Hematopoietic multipotent progenitor cell treated with erythropoietin and hydrocortisone succinate and interleukin-3 and kit ligand, for 17 days (in vitro differentiated cells): ENCODE measurements at regions not wholly inside any gene's neighbourhood (a gene's known extent, or its start where the extent isn't known, plus 50 kb on each side); places are given as distances from the start of the nearest gene placed in this dataset.

Source experiments
- DNase-seq: peaks from one replicate; pipeline ENCODE4 v3.0.0-alpha.2; 2015; ENCODE audit warnings: low spot score

DNA sequence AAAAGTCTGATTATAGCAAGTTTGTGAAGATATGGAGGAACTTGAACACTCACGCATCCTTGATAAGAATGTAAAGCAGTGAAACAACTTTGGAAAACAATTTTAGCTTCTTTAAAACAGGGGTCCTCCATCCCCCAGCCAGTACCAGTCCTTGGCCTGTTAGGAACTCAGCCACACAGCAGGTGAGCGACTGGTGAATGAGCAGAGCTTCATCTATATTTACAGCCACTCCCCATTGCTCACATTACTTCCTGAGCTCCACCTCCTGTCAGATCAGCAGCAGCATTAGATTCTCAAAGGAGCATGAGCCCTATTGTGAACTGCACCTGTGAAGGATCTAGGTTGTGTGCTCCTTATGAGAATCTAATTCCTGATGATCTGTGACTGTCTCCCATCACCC lies 530.3 kb upstream of the PRKX start:
- no peak for DNase-seq

GRCh38 chrX:4240541-4241194 lies 527.2 kb upstream of the PRKX start:
- no peak for DNase-seq

- DNase-seq: no peak
Observed at GRCh38 chrX:4239650-4240540, 526.4 kb upstream of the PRKX start.

GRCh38 chrX:4238916-4239315 lies 525.5 kb upstream of the PRKX start:
- DNase-seq: no peak

- DNase-seq: no peak
Observed at GRCh38 chrX:4225086-4225485, 511.6 kb upstream of the PRKX start.

- DNase-seq: no peak
Observed at GRCh38 chrX:4206941-4207340, 493.5 kb upstream of the PRKX start.

GRCh38 chrX:4197971-4198370 lies 484.5 kb upstream of the PRKX start:
- DNase-seq: no peak

GRCh38 chrX:4193500-4194155 lies 480.2 kb upstream of the PRKX start:
- no peak for DNase-seq

DNA sequence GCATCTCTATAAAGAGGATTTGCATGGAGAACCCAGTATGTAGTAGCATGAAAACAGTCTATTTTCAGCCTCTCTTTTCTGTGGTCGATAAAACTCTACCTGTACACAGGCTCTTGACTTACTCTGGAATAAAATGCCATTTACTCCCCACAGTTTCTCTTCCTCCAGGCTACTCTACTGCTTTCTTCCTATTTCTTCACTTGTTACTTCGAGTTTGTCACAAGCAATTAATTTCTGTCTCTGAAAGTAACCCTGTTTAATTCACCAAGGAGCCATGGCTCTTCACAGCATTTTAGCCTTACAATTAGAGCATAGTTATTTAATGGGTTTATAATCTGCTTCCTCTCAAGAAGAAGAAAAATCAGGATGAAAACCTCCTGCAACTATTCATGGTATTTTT lies 472.9 kb upstream of the PRKX start:
- DNase-seq: no peak

DNA sequence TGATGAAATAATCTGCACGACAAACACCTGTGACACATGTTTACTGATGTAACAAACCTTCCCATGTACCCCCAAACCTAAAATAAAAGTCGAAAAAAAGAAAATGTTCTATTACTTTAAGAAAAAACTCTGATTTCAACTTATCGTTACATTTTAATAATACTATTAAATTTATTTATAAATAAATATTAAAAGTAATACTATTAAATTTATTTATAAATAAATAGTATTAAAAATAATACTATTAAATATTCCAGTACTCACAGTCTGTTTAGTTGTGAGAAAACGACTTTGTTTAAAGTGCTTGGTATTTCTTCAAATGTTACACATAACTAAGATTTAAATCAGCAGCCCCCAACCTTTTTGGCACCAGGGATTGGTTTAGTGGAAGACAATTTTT lies 471.6 kb upstream of the PRKX start:
- DNase-seq: no peak

GRCh38 chrX:4182408-4182806 lies 469.0 kb upstream of the PRKX start:
- no peak for DNase-seq

DNA sequence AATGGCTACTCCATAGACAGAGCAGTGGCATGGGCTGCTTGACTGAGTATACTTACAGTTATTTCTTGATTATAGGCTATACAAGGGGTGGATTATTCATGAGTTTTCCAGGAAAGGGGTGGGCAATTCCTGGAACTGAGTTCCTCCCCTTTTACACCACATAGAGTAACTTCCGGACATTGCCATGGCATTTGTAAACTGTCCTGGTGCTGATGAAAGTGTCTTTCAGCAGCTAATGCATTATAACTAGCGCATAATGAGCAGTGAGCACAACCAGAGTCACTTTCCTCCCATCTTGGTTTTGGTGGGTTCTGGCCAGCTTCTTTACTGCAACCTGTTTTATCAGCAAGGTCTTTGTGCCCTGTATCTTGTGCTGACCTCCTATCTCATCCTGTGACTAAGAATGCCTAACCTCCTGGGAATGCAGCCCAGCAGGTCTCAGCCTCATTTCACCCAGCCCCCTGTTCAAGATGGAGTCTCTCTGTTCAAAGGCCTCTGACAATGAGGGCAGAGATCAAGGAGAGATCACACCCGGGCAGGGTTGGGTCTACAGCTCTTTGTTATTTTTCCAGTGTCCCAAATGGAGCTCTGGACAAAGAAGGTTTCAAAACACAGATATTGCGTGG lies 468.4 kb upstream of the PRKX start:
- DNase-seq: no peak

- DNase-seq: no peak
Observed at GRCh38 chrX:4179031-4179430, 465.6 kb upstream of the PRKX start.

DNA sequence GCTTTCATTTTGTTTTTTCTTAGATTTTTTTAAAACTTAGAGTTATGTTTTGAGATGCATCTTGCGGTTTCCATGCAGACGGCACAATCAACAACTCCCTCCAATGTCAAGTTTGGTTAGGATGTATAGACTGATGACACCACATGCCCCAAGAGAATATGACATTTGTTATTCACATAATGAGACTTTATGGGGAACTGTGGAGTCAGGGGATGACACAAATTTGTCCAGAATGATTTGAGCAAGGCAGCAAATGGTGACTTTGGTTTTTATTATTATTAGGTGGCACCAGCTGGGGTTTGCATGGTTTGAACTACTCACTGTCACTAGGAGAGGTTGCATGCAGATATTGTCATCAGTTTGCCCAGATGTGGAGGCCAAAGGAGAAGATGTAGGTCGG lies 461.8 kb upstream of the PRKX start:
- no peak for DNase-seq

- DNase-seq: no peak
Observed at GRCh38 chrX:4173743-4174142, 460.3 kb upstream of the PRKX start.

- no peak for DNase-seq
Observed at GRCh38 chrX:4151798-4152197, 438.3 kb upstream of the PRKX start.

DNA sequence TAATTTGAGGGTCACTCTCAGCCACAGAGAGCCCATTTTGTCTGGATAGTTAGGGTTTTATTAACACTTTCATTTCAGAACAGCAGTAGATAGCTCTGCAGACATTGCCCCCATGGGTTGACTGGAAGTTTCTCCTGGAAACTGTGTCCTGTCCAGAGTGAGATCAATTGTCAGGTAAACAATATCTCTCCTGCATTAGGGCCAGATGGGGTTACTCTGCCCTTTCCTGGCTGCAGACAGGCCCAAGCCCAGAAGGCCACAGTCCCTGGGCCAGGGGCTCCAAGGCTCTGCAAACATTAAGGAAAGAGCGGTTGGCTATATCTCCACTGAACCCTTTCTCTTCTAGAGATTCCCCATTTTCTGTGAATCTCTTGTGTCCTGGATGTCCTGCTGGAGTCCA lies 436.8 kb upstream of the PRKX start:
- DNase-seq: no peak

DNA sequence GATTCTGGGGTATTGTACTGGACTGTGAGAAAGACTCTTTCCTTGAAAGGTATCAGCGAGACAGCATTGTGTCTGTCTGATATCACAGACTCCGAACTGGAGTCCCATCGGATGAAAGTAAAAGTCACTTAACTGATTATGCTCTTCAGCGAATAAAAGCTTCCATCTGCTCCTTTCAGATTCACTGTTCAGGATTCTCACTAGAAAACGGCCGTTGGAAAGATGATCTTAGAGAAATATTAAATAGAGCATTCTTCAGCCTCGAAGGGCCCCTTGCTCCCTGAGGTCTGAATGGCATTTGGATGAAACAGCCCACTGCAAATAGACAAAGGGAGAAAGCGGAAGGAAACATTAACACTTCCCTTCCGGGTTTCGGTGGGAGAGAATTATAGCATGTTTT lies 416.2 kb upstream of the PRKX start:
- no peak for DNase-seq

DNA sequence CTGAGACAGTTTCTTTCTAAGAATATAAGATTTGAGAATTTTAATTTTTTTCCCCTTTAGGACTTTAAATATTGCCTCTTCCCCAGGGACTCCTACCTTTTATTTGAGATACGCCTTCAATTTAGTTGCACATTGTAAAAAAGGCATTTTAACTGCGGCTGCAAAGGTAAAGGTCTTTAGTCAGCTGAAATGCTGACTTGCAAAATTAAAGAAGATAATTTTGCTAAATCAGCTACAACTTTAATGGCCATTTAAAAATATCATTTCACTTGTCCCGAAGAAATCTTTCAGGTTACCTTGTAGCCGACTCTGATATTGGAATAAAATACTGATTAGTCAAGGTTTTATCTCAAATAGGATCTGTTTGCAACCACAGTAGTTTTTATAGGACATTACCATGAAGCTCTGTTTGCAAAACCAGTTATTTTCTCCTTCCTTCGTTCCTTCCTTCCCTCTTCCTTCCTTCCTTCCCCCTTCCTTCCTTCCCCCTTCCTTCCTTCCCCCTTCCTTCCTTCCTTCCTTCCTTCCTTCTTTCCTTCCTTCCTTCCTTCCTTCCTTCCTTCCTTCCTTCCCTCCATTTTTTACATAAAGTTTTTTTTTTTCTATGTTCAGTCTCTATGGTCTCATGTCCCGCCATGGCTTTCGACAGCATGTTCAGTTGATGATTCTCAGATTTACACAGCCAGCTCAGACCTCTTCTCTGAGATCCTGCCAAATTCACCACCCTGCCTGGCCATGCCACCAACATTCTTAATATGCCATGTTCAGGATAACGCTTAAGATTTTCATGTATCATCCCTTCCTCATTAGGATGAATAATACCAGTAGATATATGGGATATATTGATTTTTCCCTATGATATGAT lies 405.4 kb upstream of the PRKX start:
- DNase-seq: no peak

GRCh38 chrX:4110964-4111363 lies 397.5 kb upstream of the PRKX start:
- no peak for DNase-seq

DNA sequence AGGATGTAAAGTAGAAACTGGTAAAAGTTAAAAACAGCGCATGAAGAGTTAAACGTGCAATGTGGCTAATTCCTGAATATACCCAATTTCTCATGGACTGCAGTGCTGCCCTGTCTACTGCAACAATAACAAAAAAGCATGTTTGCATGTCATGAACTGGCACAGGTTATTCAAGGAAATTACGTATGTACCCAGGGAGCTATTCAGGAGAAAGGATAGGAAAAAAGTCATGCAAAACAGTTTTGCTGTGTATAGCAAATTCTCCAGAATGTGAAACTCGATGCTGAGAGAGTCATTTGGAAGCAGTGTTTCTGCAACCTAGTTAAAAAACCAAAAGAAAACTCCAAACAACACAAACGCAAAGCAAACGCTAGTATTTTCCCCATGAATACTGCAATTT lies 381.5 kb upstream of the PRKX start:
- no peak for DNase-seq
